ENCODE measurements at regions not wholly inside any gene's neighbourhood (a gene's known extent, or its start where the extent isn't known, plus 50 kb on each side); places are given as distances from the start of the nearest gene placed in this dataset.

- Mint-ChIP-seq H3K4me3 (ENCODE audit: unreplicated experiment) (no peak overlapping the region), H3K27me3 (ENCODE audit: low read depth) (no peaks in the 10 kb centered on the region), H3K4me1 (ENCODE audit: low read depth) (peaks cover 20% of the 10 kb centered on the region), H3K9me3 (ENCODE audit: low read depth) (no peaks in the 10 kb centered on the region), H3K27ac (ENCODE audit: unreplicated experiment) (no peak overlapping the region), H3K36me3 (ENCODE audit: low read depth) (peaks cover 10% of the 10 kb centered on the region)
- TF ChIP-seq CTCF (IDR thresholded peaks at IDR 0.05), result no peak
- DNase-seq (ENCODE audit: low spot score), result no peak
Measured at GRCh38 chr11:92845805-92846204, 123.6 kb upstream of the MTNR1B start.

- Mint-ChIP-seq H3K36me3 (ENCODE audit: low read depth) (peaks cover 9% of the 10 kb centered on the region), H3K4me3 (ENCODE audit: unreplicated experiment) (no peak overlapping the region), H3K27ac (ENCODE audit: unreplicated experiment) (no peak overlapping the region), H3K4me1 (ENCODE audit: low read depth) (peaks cover 19% of the 10 kb centered on the region), H3K27me3 (ENCODE audit: low read depth) (no peaks in the 10 kb centered on the region), H3K9me3 (ENCODE audit: low read depth) (no peaks in the 10 kb centered on the region)
- TF ChIP-seq CTCF (IDR thresholded peaks at IDR 0.05), result no peak
- no peak for DNase-seq (ENCODE audit: low spot score)
Measured at GRCh38 chr11:92846491-92847125, 122.8 kb upstream of the MTNR1B start.

- DNase-seq (ENCODE audit: low spot score), result no peak
- Mint-ChIP-seq H3K4me3 (ENCODE audit: unreplicated experiment) (no peak overlapping the region), H3K9me3 (ENCODE audit: low read depth) (no peaks in the 10 kb centered on the region), H3K27ac (ENCODE audit: unreplicated experiment) (no peak overlapping the region), H3K36me3 (ENCODE audit: low read depth) (peaks cover 9% of the 10 kb centered on the region), H3K4me1 (ENCODE audit: low read depth) (peaks cover 20% of the 10 kb centered on the region), H3K27me3 (ENCODE audit: low read depth) (no peaks in the 10 kb centered on the region)
- TF ChIP-seq CTCF (IDR thresholded peaks at IDR 0.05), result no peak
Measured at GRCh38 chr11:92848578-92848977, 120.9 kb upstream of the MTNR1B start.

GRCh38 chr11:92850296-92850826 is 119.1 kb upstream of the MTNR1B start:
- DNase-seq (ENCODE audit: low spot score), result no peak
- Mint-ChIP-seq H3K36me3 (ENCODE audit: low read depth) (peaks cover 3% of the 10 kb centered on the region), H3K27me3 (ENCODE audit: low read depth) (no peaks in the 10 kb centered on the region), H3K4me3 (ENCODE audit: unreplicated experiment) (no peak overlapping the region), H3K27ac (ENCODE audit: unreplicated experiment) (no peak overlapping the region), H3K4me1 (ENCODE audit: low read depth) (peaks cover 20% of the 10 kb centered on the region), H3K9me3 (ENCODE audit: low read depth) (no peaks in the 10 kb centered on the region)
- no peak for TF ChIP-seq CTCF (IDR thresholded peaks at IDR 0.05)

GRCh38 chr11:92852229-92852628 is 117.2 kb upstream of the MTNR1B start:
- no peak overlapping the region for H3K4me3 Mint-ChIP-seq (ENCODE audit: unreplicated experiment)
- no peaks in the 10 kb centered on the region for H3K27me3 Mint-ChIP-seq (ENCODE audit: low read depth)
- H3K27ac Mint-ChIP-seq (ENCODE audit: unreplicated experiment), result no peak overlapping the region
- H3K4me1 Mint-ChIP-seq (ENCODE audit: low read depth), result peaks cover 13% of the 10 kb centered on the region
- H3K36me3 Mint-ChIP-seq (ENCODE audit: low read depth), result peaks cover 3% of the 10 kb centered on the region
- no peak for TF ChIP-seq CTCF (IDR thresholded peaks at IDR 0.05)
- DNase-seq (ENCODE audit: low spot score), result no peak
- H3K9me3 Mint-ChIP-seq (ENCODE audit: low read depth), result no peaks in the 10 kb centered on the region
